ENCODE measurements at regions not wholly inside any gene's neighbourhood (a gene's known extent, or its start where the extent isn't known, plus 50 kb on each side); places are given as distances from the start of the nearest gene placed in this dataset.

GRCh38 chr6:104214901-104215300 is 644.8 kb downstream of the HACE1 start:
- DNase-seq (ENCODE audit: insufficient read length) (no peak), FAIRE-seq (no peak)
- no peak for TF ChIP-seq TAF1 (IDR thresholded peaks at IDR 0.05; ENCODE audit: borderline replicate concordance, low read depth, low read length)
- no peak for TF ChIP-seq POLR2AphosphoS5 (IDR thresholded peaks at IDR 0.05; ENCODE audit: low read depth, low read length)
- TF ChIP-seq POLR2A (IDR thresholded peaks at IDR 0.05; ENCODE audit: low read depth, low read length), result no peak

DNA sequence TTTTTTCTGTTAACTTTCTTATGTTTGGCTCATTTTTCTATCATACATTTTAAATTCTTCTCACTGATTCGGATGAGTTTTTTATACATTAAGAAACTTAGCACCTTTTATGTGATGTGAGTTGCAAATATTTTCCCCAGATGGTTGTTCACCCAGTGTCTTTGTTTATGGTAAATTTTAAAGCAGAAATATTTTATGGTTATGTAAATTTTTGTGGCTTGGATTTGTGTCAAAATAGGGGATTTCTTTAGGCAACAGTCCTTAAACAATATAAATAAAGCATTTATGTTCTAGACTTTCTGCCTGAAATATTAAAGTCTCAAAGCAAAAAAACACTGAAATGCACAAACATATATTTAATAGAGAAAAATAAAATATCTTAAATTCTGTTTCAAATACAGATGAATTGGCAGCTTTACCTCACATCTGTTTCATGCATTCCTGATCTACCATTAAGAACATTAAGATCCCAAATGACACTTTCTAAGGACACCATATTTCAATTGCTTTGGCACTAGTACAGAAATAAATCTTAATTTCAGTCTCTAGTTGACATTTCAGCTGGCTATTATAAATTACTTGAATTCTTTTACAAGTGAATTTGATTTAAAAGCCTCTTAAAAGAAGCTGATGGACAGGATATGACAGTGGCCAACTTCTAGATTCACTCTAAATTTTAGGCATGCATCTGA is 646.6 kb downstream of the HACE1 start:
- TF ChIP-seq TAF1 (IDR thresholded peaks at IDR 0.05; ENCODE audit: borderline replicate concordance, low read depth, low read length) (no peak), POLR2A (IDR thresholded peaks at IDR 0.05; ENCODE audit: low read depth, low read length) (no peak), POLR2AphosphoS5 (IDR thresholded peaks at IDR 0.05; ENCODE audit: low read depth, low read length) (no peak)
- DNase-seq (ENCODE audit: insufficient read length), result no peak
- no peak for FAIRE-seq

GRCh38 chr6:104207635-104208034 is 652.1 kb downstream of the HACE1 start:
- DNase-seq (ENCODE audit: insufficient read length) (no peak), FAIRE-seq (no peak)
- TF ChIP-seq POLR2A (IDR thresholded peaks at IDR 0.05; ENCODE audit: low read depth, low read length) (no peak), TAF1 (IDR thresholded peaks at IDR 0.05; ENCODE audit: borderline replicate concordance, low read depth, low read length) (no peak), POLR2AphosphoS5 (IDR thresholded peaks at IDR 0.05; ENCODE audit: low read depth, low read length) (no peak)

DNA sequence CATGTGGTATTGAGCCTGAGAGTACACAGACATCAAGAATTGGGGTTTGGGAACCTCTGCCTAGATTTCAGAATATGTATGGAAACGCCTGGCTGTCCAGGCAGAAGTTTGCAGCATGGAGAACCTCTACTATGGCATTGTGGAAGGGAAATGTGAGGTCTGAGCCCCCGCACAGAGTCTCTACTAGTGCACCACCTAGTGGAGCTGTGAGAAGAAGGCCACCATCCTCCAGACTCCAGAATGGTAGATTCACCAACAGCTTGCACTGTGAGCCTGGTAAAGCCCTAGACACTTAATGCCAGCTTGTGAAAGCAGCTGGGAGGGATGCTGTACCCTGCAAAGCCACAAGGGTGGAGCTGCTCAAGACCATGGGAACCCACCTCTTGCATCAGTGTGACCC is 658.2 kb downstream of the HACE1 start:
- FAIRE-seq (no peak), DNase-seq (ENCODE audit: insufficient read length) (no peak)
- no peak for TF ChIP-seq POLR2AphosphoS5 (IDR thresholded peaks at IDR 0.05; ENCODE audit: low read depth, low read length)
- TF ChIP-seq POLR2A (IDR thresholded peaks at IDR 0.05; ENCODE audit: low read depth, low read length), result no peak
- TF ChIP-seq TAF1 (IDR thresholded peaks at IDR 0.05; ENCODE audit: borderline replicate concordance, low read depth, low read length), result no peak

- FAIRE-seq (no peak), DNase-seq (ENCODE audit: insufficient read length) (no peak)
- TF ChIP-seq POLR2AphosphoS5 (IDR thresholded peaks at IDR 0.05; ENCODE audit: low read depth, low read length), result no peak
- no peak for TF ChIP-seq TAF1 (IDR thresholded peaks at IDR 0.05; ENCODE audit: borderline replicate concordance, low read depth, low read length)
- no peak for TF ChIP-seq POLR2A (IDR thresholded peaks at IDR 0.05; ENCODE audit: low read depth, low read length)
Measured at GRCh38 chr6:104187616-104188015, 672.1 kb downstream of the HACE1 start.

GRCh38 chr6:104186831-104187230 is 672.9 kb downstream of the HACE1 start:
- FAIRE-seq (no peak), DNase-seq (ENCODE audit: insufficient read length) (no peak)
- TF ChIP-seq POLR2AphosphoS5 (IDR thresholded peaks at IDR 0.05; ENCODE audit: low read depth, low read length) (no peak), TAF1 (IDR thresholded peaks at IDR 0.05; ENCODE audit: borderline replicate concordance, low read depth, low read length) (no peak), POLR2A (IDR thresholded peaks at IDR 0.05; ENCODE audit: low read depth, low read length) (no peak)

DNA sequence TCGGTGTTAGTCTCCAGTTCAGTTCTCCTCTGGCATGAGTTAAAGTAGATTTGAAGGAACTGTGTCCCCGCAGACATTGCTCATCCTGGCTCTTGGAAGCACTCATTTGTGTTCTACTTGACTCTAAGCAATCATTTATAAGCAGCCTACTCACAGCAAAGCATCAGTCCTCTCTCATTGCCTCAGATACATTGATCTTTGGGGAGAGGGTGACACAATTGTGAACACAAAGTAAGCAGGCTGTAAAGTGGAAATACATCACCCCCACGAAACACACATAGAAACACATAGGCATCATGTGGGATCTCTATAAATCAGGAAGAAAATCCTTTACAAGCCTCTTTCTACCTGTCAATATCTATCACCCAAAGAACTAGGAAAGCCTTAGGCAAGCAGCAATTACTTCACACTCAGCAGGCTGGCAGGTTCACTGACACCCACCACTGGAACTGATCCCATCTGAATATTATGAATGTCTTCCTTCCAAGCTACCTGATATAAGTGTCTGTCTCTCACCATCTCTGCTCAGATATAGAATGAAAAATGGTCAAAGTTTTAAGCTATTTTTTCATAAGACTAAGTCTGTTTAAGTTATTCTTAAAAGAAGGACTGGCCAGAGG is 675.8 kb downstream of the HACE1 start:
- TF ChIP-seq POLR2AphosphoS5 (IDR thresholded peaks at IDR 0.05; ENCODE audit: low read depth, low read length) (no peak), POLR2A (IDR thresholded peaks at IDR 0.05; ENCODE audit: low read depth, low read length) (no peak), TAF1 (IDR thresholded peaks at IDR 0.05; ENCODE audit: borderline replicate concordance, low read depth, low read length) (no peak)
- FAIRE-seq (no peak), DNase-seq (ENCODE audit: insufficient read length) (no peak)

GRCh38 chr6:104182811-104183210 is 676.9 kb downstream of the HACE1 start:
- TF ChIP-seq TAF1 (IDR thresholded peaks at IDR 0.05; ENCODE audit: borderline replicate concordance, low read depth, low read length), result no peak
- TF ChIP-seq POLR2AphosphoS5 (IDR thresholded peaks at IDR 0.05; ENCODE audit: low read depth, low read length), result no peak
- no peak for FAIRE-seq
- DNase-seq (ENCODE audit: insufficient read length), result no peak

GRCh38 chr6:104173668-104174067 is 686.1 kb downstream of the HACE1 start:
- TF ChIP-seq POLR2AphosphoS5 (IDR thresholded peaks at IDR 0.05; ENCODE audit: low read depth, low read length) (no peak), TAF1 (IDR thresholded peaks at IDR 0.05; ENCODE audit: borderline replicate concordance, low read depth, low read length) (no peak), POLR2A (IDR thresholded peaks at IDR 0.05; ENCODE audit: low read depth, low read length) (no peak)
- no peak for DNase-seq (ENCODE audit: insufficient read length)
- FAIRE-seq, result no peak

DNA sequence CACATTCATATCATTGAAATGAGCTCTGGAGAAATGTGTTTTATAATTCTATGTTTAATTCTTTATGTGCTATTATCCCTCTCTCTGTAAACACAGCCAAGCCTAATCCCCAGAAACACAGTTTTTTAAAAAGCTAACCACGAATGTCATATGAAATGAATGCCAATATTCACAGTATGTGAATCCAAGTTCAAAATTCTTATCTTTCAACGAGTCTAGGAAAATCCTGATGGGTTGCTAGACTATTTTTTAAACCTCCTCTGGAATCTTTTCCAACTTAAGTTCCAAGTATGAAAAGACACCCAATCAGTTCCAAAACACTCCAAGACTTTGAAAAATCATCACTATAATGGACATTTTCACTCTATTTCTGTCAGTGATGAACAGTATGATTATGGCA is 689.3 kb downstream of the HACE1 start:
- DNase-seq (ENCODE audit: insufficient read length) (no peak), FAIRE-seq (no peak)
- TF ChIP-seq POLR2AphosphoS5 (IDR thresholded peaks at IDR 0.05; ENCODE audit: low read depth, low read length) (no peak), POLR2A (IDR thresholded peaks at IDR 0.05; ENCODE audit: low read depth, low read length) (no peak), TAF1 (IDR thresholded peaks at IDR 0.05; ENCODE audit: borderline replicate concordance, low read depth, low read length) (no peak)

- FAIRE-seq, result no peak
- no peak for DNase-seq (ENCODE audit: insufficient read length)
- no peak for TF ChIP-seq POLR2A (IDR thresholded peaks at IDR 0.05; ENCODE audit: low read depth, low read length)
Measured at GRCh38 chr6:104166055-104166668, 693.6 kb downstream of the HACE1 start.

- TF ChIP-seq POLR2AphosphoS5 (IDR thresholded peaks at IDR 0.05; ENCODE audit: low read depth, low read length), result no peak
- FAIRE-seq, result no peak
- no peak for DNase-seq (ENCODE audit: insufficient read length)
Measured at GRCh38 chr6:104162036-104162669, 697.6 kb downstream of the HACE1 start.

Measured in GM12892 (cell line).